ENCODE measurements at regions not wholly inside any gene's neighbourhood (a gene's known extent, or its start where the extent isn't known, plus 50 kb on each side); places are given as distances from the start of the nearest gene placed in this dataset.

DNA sequence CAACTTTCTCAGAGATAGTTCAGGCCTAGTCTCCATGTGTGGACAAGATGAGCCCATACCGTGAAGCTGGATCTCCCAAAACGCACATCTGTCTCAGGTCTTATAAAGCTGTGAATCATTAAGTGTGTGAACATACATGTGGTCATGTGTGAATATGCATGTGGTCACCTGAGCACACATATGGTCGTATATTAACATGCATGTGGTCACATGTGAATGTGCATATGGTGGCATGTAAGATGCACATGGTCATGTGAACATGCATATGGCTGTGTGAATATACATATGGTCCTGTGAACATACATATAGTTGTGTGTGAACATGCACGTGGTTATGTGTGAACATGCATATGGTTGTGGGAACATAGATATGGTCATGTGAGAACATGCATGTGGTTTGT lies 172.5 kb upstream of the PZP start:
- TF ChIP-seq TAF1 (IDR thresholded peaks at IDR 0.05; ENCODE audit: low read depth, low read length) = no peak
- TF ChIP-seq POLR2A (IDR thresholded peaks at IDR 0.05; ENCODE audit: low read depth, low read length) = no peak
